ENCODE measurements at regions not wholly inside any gene's neighbourhood (a gene's known extent, or its start where the extent isn't known, plus 50 kb on each side); places are given as distances from the start of the nearest gene placed in this dataset.
"Not testable (repeated sequence)": the region's sequence is repeated elsewhere in the genome, so short reads cannot be mapped to it uniquely, and the experiment has no call there.

- no peaks in the 10 kb centered on the region for H3K36me3 Mint-ChIP-seq (ENCODE audit: unreplicated experiment)
- no peak overlapping the region for H3K27ac Mint-ChIP-seq (ENCODE audit: unreplicated experiment)
- no peaks in the 10 kb centered on the region for H3K9me3 Mint-ChIP-seq (ENCODE audit: unreplicated experiment)
- H3K4me3 Mint-ChIP-seq (ENCODE audit: unreplicated experiment) = no peak overlapping the region
- TF ChIP-seq, protein P1, sequence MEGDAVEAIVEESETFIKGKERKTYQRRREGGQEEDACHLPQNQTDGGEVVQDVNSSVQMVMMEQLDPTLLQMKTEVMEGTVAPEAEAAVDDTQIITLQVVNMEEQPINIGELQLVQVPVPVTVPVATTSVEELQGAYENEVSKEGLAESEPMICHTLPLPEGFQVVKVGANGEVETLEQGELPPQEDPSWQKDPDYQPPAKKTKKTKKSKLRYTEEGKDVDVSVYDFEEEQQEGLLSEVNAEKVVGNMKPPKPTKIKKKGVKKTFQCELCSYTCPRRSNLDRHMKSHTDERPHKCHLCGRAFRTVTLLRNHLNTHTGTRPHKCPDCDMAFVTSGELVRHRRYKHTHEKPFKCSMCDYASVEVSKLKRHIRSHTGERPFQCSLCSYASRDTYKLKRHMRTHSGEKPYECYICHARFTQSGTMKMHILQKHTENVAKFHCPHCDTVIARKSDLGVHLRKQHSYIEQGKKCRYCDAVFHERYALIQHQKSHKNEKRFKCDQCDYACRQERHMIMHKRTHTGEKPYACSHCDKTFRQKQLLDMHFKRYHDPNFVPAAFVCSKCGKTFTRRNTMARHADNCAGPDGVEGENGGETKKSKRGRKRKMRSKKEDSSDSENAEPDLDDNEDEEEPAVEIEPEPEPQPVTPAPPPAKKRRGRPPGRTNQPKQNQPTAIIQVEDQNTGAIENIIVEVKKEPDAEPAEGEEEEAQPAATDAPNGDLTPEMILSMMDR (IDR thresholded peaks at IDR 0.05; ENCODE audit: partially characterized antibody, unreplicated experiment) = no peak
- H3K27me3 Mint-ChIP-seq (ENCODE audit: unreplicated experiment) = no peaks in the 10 kb centered on the region
- no peak for DNase-seq
- H3K4me1 Mint-ChIP-seq (ENCODE audit: low read depth, unreplicated experiment) = no peaks in the 10 kb centered on the region
Observed at GRCh38 chr13:22839603-22840530, 340.9 kb upstream of the SGCG start.

GRCh38 chr13:22846551-22846950 is 334.2 kb upstream of the SGCG start:
- Mint-ChIP-seq H3K36me3 (ENCODE audit: unreplicated experiment) (no peaks in the 10 kb centered on the region), H3K27ac (ENCODE audit: unreplicated experiment) (no peak overlapping the region), H3K4me3 (ENCODE audit: unreplicated experiment) (no peak overlapping the region), H3K4me1 (ENCODE audit: low read depth, unreplicated experiment) (peaks cover 4% of the 10 kb centered on the region), H3K27me3 (ENCODE audit: unreplicated experiment) (no peaks in the 10 kb centered on the region), H3K9me3 (ENCODE audit: unreplicated experiment) (no peaks in the 10 kb centered on the region)
- TF ChIP-seq, protein P1 (IDR thresholded peaks at IDR 0.05; ENCODE audit: partially characterized antibody, unreplicated experiment) = no peak
- no peak for DNase-seq

DNA sequence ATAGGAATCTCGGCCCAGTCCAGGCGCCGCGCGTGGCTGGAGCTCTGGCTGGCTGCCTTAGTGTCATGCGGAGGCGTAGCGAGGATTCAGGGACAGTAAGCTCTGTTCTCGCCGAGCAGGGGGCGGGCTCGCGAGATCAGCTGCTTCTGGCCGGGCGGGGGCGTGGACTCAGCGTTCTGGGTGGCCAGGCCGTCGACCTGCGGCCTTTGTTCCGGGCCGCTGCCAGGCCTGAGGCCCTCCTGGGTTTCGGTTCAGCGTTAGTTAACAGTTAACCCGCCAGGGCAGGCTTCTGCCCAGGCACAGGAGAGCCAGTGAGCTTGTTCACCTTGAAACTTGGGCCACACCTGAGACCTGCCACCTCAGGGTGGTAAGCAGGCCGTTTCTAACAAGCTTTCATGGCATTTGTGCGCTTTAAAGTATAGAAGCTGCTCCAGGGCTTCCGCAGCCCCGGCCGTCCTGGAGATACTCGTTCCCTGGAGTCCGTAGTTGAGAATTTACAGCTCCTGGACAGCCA is 332.2 kb upstream of the SGCG start:
- no peaks in the 10 kb centered on the region for H3K36me3 Mint-ChIP-seq (ENCODE audit: unreplicated experiment)

GRCh38 chr13:22855926-22856325 is 324.9 kb upstream of the SGCG start:
- no peak for DNase-seq
- H3K27ac Mint-ChIP-seq (ENCODE audit: unreplicated experiment) = no peak overlapping the region
- H3K27me3 Mint-ChIP-seq (ENCODE audit: unreplicated experiment) = no peaks in the 10 kb centered on the region
- TF ChIP-seq, protein P1 (IDR thresholded peaks at IDR 0.05; ENCODE audit: partially characterized antibody, unreplicated experiment) = no peak
- H3K9me3 Mint-ChIP-seq (ENCODE audit: unreplicated experiment) = no peaks in the 10 kb centered on the region
- H3K4me3 Mint-ChIP-seq (ENCODE audit: unreplicated experiment) = no peak overlapping the region
- H3K4me1 Mint-ChIP-seq (ENCODE audit: low read depth, unreplicated experiment) = no peaks in the 10 kb centered on the region
- peaks cover 8% of the 10 kb centered on the region for H3K36me3 Mint-ChIP-seq (ENCODE audit: unreplicated experiment)

More for the DNA sequence above, 332.2 kb upstream of the SGCG start:
- Mint-ChIP-seq H3K9me3 (ENCODE audit: unreplicated experiment) (no peaks in the 10 kb centered on the region), H3K27me3 (ENCODE audit: unreplicated experiment) (no peaks in the 10 kb centered on the region), H3K4me3 (ENCODE audit: unreplicated experiment) (no peak overlapping the region), H3K4me1 (ENCODE audit: low read depth, unreplicated experiment) (peaks cover 4% of the 10 kb centered on the region), H3K27ac (ENCODE audit: unreplicated experiment) (no peak overlapping the region)
- peak; percentile 33 for DNase-seq
- TF ChIP-seq, protein P1 (IDR thresholded peaks at IDR 0.05; ENCODE audit: partially characterized antibody, unreplicated experiment) = no peak

DNA sequence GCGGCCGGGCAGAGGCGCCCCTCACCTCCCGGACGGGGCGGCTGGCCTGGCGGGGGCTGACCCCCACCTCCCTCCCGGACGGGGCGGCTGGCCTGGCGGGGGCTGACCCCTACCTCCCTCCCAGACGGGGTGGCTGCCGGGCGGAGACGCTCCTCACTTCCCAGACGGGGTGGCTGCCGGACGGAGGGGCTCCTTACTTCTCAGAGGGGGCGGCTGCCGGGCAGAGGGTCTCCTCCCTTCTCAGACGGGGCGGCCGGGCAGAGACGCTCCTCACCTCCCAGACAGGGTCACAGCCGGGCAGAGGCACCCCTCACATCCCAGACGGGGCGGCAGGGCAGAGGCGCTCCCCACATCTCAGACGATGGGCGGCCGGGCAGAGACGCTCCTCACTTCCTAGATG is 321.8 kb upstream of the SGCG start:
- H3K4me3 Mint-ChIP-seq (ENCODE audit: unreplicated experiment); H3K9me3 Mint-ChIP-seq (ENCODE audit: unreplicated experiment); H3K27ac Mint-ChIP-seq (ENCODE audit: unreplicated experiment); H3K4me1 Mint-ChIP-seq (ENCODE audit: low read depth, unreplicated experiment); DNase-seq; H3K27me3 Mint-ChIP-seq (ENCODE audit: unreplicated experiment); H3K36me3 Mint-ChIP-seq (ENCODE audit: unreplicated experiment): not testable (repeated sequence)

DNA sequence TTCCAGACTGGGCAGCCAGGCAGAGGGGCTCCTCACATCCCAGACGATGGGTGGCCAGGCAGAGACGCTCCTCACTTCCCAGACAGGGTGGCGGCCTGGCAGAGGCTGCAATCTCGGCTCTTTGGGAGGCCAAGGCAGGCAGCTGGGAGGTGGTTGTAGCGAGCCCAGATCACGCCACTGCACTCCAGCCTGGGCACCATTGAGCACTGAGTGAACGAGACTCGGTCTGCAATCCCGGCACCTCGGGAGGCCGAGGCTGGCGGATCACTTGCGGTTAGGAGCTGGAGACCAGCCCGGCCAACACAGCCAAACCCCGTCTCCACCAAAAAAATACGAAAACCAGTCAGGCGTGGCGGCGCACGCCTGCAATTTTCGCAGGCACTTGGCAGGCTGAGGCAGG is 321.4 kb upstream of the SGCG start:
- not testable (repeated sequence) for H3K27ac Mint-ChIP-seq (ENCODE audit: unreplicated experiment); H3K4me1 Mint-ChIP-seq (ENCODE audit: low read depth, unreplicated experiment); H3K4me3 Mint-ChIP-seq (ENCODE audit: unreplicated experiment); H3K9me3 Mint-ChIP-seq (ENCODE audit: unreplicated experiment); H3K27me3 Mint-ChIP-seq (ENCODE audit: unreplicated experiment); DNase-seq; H3K36me3 Mint-ChIP-seq (ENCODE audit: unreplicated experiment)

Data from glutamatergic neuron (in vitro differentiated cells).